CD4-positive, alpha-beta T cell (primary cell): ENCODE measurements at regions not wholly inside any gene's neighbourhood (a gene's known extent, or its start where the extent isn't known, plus 50 kb on each side); places are given as distances from the start of the nearest gene placed in this dataset.

Experiments
- ATAC-seq: fragments of 200-7000 bp; cut with Tn5 transposase; one replicate; pipeline ENCODE4 v1.10.0; 2022; ENCODE audit warnings: mild to moderate bottlenecking; ENCODE audit not compliant: poor library complexity
- CTCF ChIA-PET: fragments of 350-600 bp; sonication (Branson Sonifier 250); formaldehyde crosslinking; loops from one replicate; lab custom pipeline; 2021; ENCODE audit warnings: antibody characterized with exemption, inconsistent platforms; lab: Charles Lee
- POLR2A ChIA-PET: fragments of 350-600 bp; sonication (Branson Sonifier 250); formaldehyde crosslinking; loops from one replicate; lab custom pipeline; 2021; ENCODE audit warnings: antibody characterized with exemption, inconsistent platforms; lab: Charles Lee
- DNase-seq, 14 experiments: peaks; one replicate each; pipeline ENCODE4 v3.0.0-alpha.2; 2013 to 2020; ENCODE audit warnings: mixed read lengths in 2 of 14
- H3K27ac ChIP-seq, 2 donors: one replicate each; pipeline versions ENCODE4 v1.5.1 to v1.7.0; 2013; ENCODE audit warnings: low read length in 2 of 2, low read depth in 1 of 2, mild to moderate bottlenecking in 1 of 2
- H3K27me3 ChIP-seq, 2 experiments: 1 replicate in 1 of 2; 2 replicates in 1 of 2; pipeline versions ENCODE4 v1.6.1 to v1.7.0; 2013; ENCODE audit warnings: low read length in 2 of 2, control low read depth in 1 of 2, mild to moderate bottlenecking in 1 of 2, moderate library complexity in 1 of 2; ENCODE audit not compliant: insufficient read depth in 2 of 2, control insufficient read depth in 1 of 2
- H3K36me3 ChIP-seq: one replicate; pipeline ENCODE4 v1.6.1; 2013; ENCODE audit warnings: low read length, control low read depth; ENCODE audit not compliant: insufficient read depth
- H3K4me1 ChIP-seq: one replicate; pipeline ENCODE4 v1.6.1; 2013; ENCODE audit warnings: low read length, control low read depth; ENCODE audit not compliant: insufficient read depth
- H3K4me3 ChIP-seq: one replicate; pipeline ENCODE4 v1.5.1; 2013; ENCODE audit warnings: mild to moderate bottlenecking, low read length, moderate library complexity
- H3K9me3 ChIP-seq, 2 experiments: 1 replicate in 1 of 2; 2 replicates in 1 of 2; pipeline versions ENCODE4 v1.6.1 to v1.7.0; 2013; ENCODE audit warnings: low read length in 2 of 2, mild to moderate bottlenecking in 2 of 2, control low read depth in 1 of 2, moderate library complexity in 1 of 2; ENCODE audit not compliant: control insufficient read depth in 1 of 2, insufficient read depth in 1 of 2
- H3K27ac Mint-ChIP-seq: one replicate; pipeline ENCODE4 v1.8.0; 2020; ENCODE audit warnings: mixed read lengths
- H3K27me3 Mint-ChIP-seq: one replicate; pipeline ENCODE4 v1.8.0; 2021; ENCODE audit warnings: mixed read lengths
- H3K36me3 Mint-ChIP-seq: one replicate; pipeline ENCODE4 v1.8.0; 2021; ENCODE audit warnings: low read depth, mixed read lengths
- H3K4me1 Mint-ChIP-seq: one replicate; pipeline ENCODE4 v1.8.0; 2021; ENCODE audit warnings: low read depth, mixed read lengths
- H3K4me3 Mint-ChIP-seq: one replicate; pipeline ENCODE4 v1.8.0; 2020; ENCODE audit warnings: mild to moderate bottlenecking, mixed read lengths
- H3K9me3 Mint-ChIP-seq: one replicate; pipeline ENCODE4 v1.8.0; 2020; ENCODE audit warnings: mixed read lengths
- CTCF ChIP-seq: fragments of 200-600 bp; IDR thresholded peaks from one replicate; pipeline ENCODE4 v1.8.0; 2022; ENCODE audit warnings: antibody characterized with exemption, mild to moderate bottlenecking
- intact Hi-C, 2 experiments: fragments of 100-400 bp; cut with DNase I in 1 of 2; cut with micrococcal nuclease in 1 of 2; formaldehyde crosslinking; loops; one replicate each; pipeline versions ENCODE4 v1.15.1 to v1.9.0; 2023 to 2025; cut with DNase I, micrococcal nuclease

DNA sequence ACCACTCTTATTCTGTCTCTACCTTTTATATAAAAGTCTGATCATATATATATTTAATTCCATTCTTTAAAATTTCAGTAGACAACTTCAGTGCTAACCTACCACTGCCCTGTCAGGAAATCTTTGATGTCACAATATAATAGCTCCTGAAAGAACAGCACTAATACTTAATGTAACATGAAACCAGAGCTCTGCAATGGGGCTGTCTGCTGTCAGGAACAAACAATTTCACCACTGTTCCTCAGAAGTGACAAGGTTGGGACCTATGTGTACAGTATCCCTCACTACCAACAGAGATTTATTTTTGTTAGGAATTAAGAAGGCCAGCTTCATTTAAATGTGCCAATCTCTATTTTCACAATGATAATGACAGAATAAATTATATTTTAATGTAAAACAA lies 165.5 kb upstream of the C11orf58 start:
- Histone ChIP-seq H3K4me1 (no peaks in the 10 kb centered on the region), H3K9me3 (no peaks in the 10 kb centered on the region), H3K27ac (no peak overlapping the region), H3K27me3 (no peaks in the 10 kb centered on the region), H3K36me3 (no peaks in the 10 kb centered on the region), H3K4me3 (no peak overlapping the region)
- intact Hi-C loops = no loop called here
- no peaks in the 10 kb centered on the region for H3K36me3 Mint-ChIP-seq
- no peak overlapping the region for H3K27ac Mint-ChIP-seq
- no peak for TF ChIP-seq CTCF
- peaks cover 9% of the 10 kb centered on the region for H3K27me3 Mint-ChIP-seq
- no peak overlapping the region for H3K4me3 Mint-ChIP-seq
- DNase-seq (no peak), ATAC-seq (no peak)
- H3K9me3 Mint-ChIP-seq = no peaks in the 10 kb centered on the region
- H3K4me1 Mint-ChIP-seq = no peaks in the 10 kb centered on the region
- CTCF ChIA-PET = no interaction called here
- POLR2A ChIA-PET = no interaction called here

- Mint-ChIP-seq H3K9me3 (no peaks in the 10 kb centered on the region), H3K27me3 (no peaks in the 10 kb centered on the region), H3K4me1 (no peaks in the 10 kb centered on the region), H3K36me3 (no peaks in the 10 kb centered on the region), H3K27ac (no peak overlapping the region), H3K4me3 (no peak overlapping the region)
- Histone ChIP-seq H3K27ac (no peak overlapping the region), H3K36me3 (no peaks in the 10 kb centered on the region), H3K4me3 (no peak overlapping the region), H3K4me1 (no peaks in the 10 kb centered on the region), H3K9me3 (no peaks in the 10 kb centered on the region), H3K27me3 (no peaks in the 10 kb centered on the region)
- POLR2A ChIA-PET = no interaction called here
- ATAC-seq (no peak), DNase-seq (no peak)
- CTCF ChIA-PET = no interaction called here
- TF ChIP-seq CTCF = no peak
- intact Hi-C loops = no loop called here
Observed at GRCh38 chr11:16561150-16561549, 177.3 kb upstream of the C11orf58 start.

DNA sequence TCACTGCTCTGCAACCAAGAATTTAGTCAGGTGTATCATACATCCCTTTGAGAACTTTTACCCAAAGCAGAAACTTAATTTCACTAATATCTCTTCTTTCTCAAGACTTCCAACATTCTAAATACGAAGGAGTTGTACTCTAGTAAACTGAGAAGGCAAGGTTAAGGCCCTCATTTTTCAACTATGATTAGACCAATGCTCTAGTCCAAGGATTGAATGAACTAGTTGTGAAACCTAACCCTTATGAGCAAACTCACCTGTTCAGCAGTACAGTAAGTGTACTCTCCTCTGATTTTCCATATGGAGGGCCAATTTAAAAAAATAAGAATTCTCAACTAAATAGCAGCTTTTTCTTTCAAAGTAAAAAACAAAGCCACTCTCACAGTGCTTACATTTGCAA lies 180.0 kb upstream of the C11orf58 start:
- H3K36me3 ChIP-seq = no peaks in the 10 kb centered on the region
- H3K9me3 Mint-ChIP-seq = peaks cover 2% of the 10 kb centered on the region
- ATAC-seq (no peak), DNase-seq (no peak)
- intact Hi-C loops = no loop called here
- TF ChIP-seq CTCF = no peak
- H3K27me3 Mint-ChIP-seq = no peaks in the 10 kb centered on the region
- ChIA-PET CTCF (no interaction called here), POLR2A (no interaction called here)
- H3K4me3 ChIP-seq = no peak overlapping the region
- H3K4me1 ChIP-seq = no peaks in the 10 kb centered on the region
- no peaks in the 10 kb centered on the region for H3K36me3 Mint-ChIP-seq
- H3K27me3 ChIP-seq = no peaks in the 10 kb centered on the region
- no peak overlapping the region for H3K27ac Mint-ChIP-seq
- no peak overlapping the region for H3K27ac ChIP-seq
- no peaks in the 10 kb centered on the region for H3K9me3 ChIP-seq
- no peak overlapping the region for H3K4me3 Mint-ChIP-seq
- H3K4me1 Mint-ChIP-seq = no peaks in the 10 kb centered on the region
